K562 (cell line): ENCODE measurements at regions not wholly inside any gene's neighbourhood (a gene's known extent, or its start where the extent isn't known, plus 50 kb on each side); places are given as distances from the start of the nearest gene placed in this dataset.

Source experiments
- BRCA1 ChIP-seq, 2 experiments: fragments of 450-650 bp in 1 of 2; sonication (generic) in 1 of 2; formaldehyde crosslinking in 1 of 2; IDR thresholded peaks; 2 replicates each; pipeline versions ENCODE4 v1.5.0 to v1.6.1; 2017 to 2020; ENCODE audit warnings: mild to moderate bottlenecking in 1 of 2, missing genetic modification reagents in 1 of 2
- CREB1 ChIP-seq, 2 experiments: sonication (generic) in 1 of 2; formaldehyde crosslinking in 1 of 2; IDR thresholded peaks; 2 replicates each; pipeline versions ENCODE4 v1.6.1 to v1.8.0; 2012 to 2022; ENCODE audit warnings: inconsistent platforms in 1 of 2, mild to moderate bottlenecking in 1 of 2, missing genetic modification reagents in 1 of 2, moderate library complexity in 1 of 2
- CTCF ChIP-seq, 3 experiments: IDR thresholded peaks in 2 of 3; conservative IDR thresholded peaks in 1 of 3; 2 replicates each; pipeline ENCODE4 v1.5.1; 2011 to 2012; ENCODE audit warnings: low read length in 3 of 3, mild to moderate bottlenecking in 3 of 3, control low read depth in 2 of 3, improper control_type of control experiment in 1 of 3, inconsistent platforms in 1 of 3, low read depth in 1 of 3, mixed read lengths in 1 of 3, moderate library complexity in 1 of 3; ENCODE audit not compliant: insufficient read depth in 2 of 3
- EZH2 ChIP-seq: IDR thresholded peaks from 2 replicates; pipeline ENCODE4 v1.6.1; 2012; ENCODE audit warnings: low read depth, mild to moderate bottlenecking, inconsistent platforms, low read length, borderline replicate concordance
- FOXP1 ChIP-seq: sonication (generic); formaldehyde crosslinking; IDR thresholded peaks from 2 replicates; pipeline ENCODE4 v1.8.0; 2022; ENCODE audit warnings: mild to moderate bottlenecking, missing genetic modification reagents
- JUN ChIP-seq, 2 experiments: sonication (generic) in 1 of 2; formaldehyde crosslinking in 1 of 2; IDR thresholded peaks; 2 replicates each; pipeline versions ENCODE4 v1.6.1 to v1.8.0; 2012 to 2022; ENCODE audit warnings: borderline replicate concordance in 2 of 2, mild to moderate bottlenecking in 2 of 2, improper control_type of control experiment in 1 of 2, low read depth in 1 of 2, low read length in 1 of 2, missing genetic modification reagents in 1 of 2
- JUND ChIP-seq, 2 experiments: IDR thresholded peaks; 2 replicates in 1 of 2; 3 replicates in 1 of 2; pipeline ENCODE4 v1.6.1; 2011; ENCODE audit warnings: borderline replicate concordance in 2 of 2, low read depth in 2 of 2, low read length in 2 of 2, improper control_type of control experiment in 1 of 2, missing biosample characterization in 1 of 2, missing genetic modification characterization in 1 of 2, missing genetic modification reagents in 1 of 2
- POLR2A ChIP-seq: fragments of 450-650 bp; conservative IDR thresholded peaks from 2 replicates; pipeline ENCODE4 v1.6.1; 2016
- RAD21 ChIP-seq, 2 experiments: fragments of 250-450 bp in 1 of 2; fragments of 450-650 bp in 1 of 2; sonication (Bioruptor Pico) in 1 of 2; formaldehyde crosslinking in 1 of 2; IDR thresholded peaks in 1 of 2; conservative IDR thresholded peaks in 1 of 2; 2 replicates each; pipeline versions ENCODE4 v1.4.0 to v1.8.0; 2020 to 2022; ENCODE audit warnings: mild to moderate bottlenecking in 2 of 2, moderate library complexity in 1 of 2
- SIRT6 ChIP-seq: IDR thresholded peaks from one replicate; pipeline ENCODE4 v1.6.1; 2012; ENCODE audit warnings: low read depth, mild to moderate bottlenecking, control low read depth, inconsistent platforms, low read length, moderate library complexity
- ZNF146 ChIP-seq: IDR thresholded peaks from one replicate; pipeline ENCODE4 v1.6.1; 2018; ENCODE audit warnings: missing compliant biosample characterization; ENCODE audit not compliant: unreplicated experiment
- ZNF274 ChIP-seq: IDR thresholded peaks from 2 replicates; pipeline ENCODE4 v1.6.1; 2011; ENCODE audit warnings: low read depth, mild to moderate bottlenecking, low read length, moderate library complexity, borderline replicate concordance
- TF ChIP-seq, protein P1 (sequence below): IDR thresholded peaks from 2 replicates; pipeline ENCODE4 v1.6.1; 2012; ENCODE audit warnings: low read depth, low read length, improper control_type of control experiment, borderline replicate concordance

- TF ChIP-seq SIRT6: no peak
- TF ChIP-seq JUN (IDR thresholded peaks at IDR 0.05; ENCODE audit: borderline replicate concordance, low read depth, low read length): no peak
- TF ChIP-seq JUN (CRISPR knock-in tag; IDR thresholded peaks at IDR 0.05; ENCODE audit: borderline replicate concordance): no peak
- TF ChIP-seq ZNF146: no peak
- no peak for TF ChIP-seq CTCF (IDR thresholded peaks at IDR 0.05 in 2 of 3, conservative IDR thresholded peaks at IDR 0.05 in 1 of 3; ENCODE audit: insufficient read depth in 2 of 3, low read depth in 1 of 3, low read length in 3 of 3)
- no peak for TF ChIP-seq POLR2A
- no peak for TF ChIP-seq CREB1 (IDR thresholded peaks at IDR 0.05)
- TF ChIP-seq CREB1 (CRISPR knock-in tag; IDR thresholded peaks at IDR 0.05): no peak
- TF ChIP-seq JUND (IDR thresholded peaks at IDR 0.05; ENCODE audit: borderline replicate concordance, low read depth, low read length): no peak
- TF ChIP-seq JUND (tag; IDR thresholded peaks at IDR 0.05; ENCODE audit: borderline replicate concordance, low read depth, low read length): no peak
- no peak for TF ChIP-seq BRCA1 (IDR thresholded peaks at IDR 0.05)
- no peak for TF ChIP-seq BRCA1 (CRISPR knock-in tag; IDR thresholded peaks at IDR 0.05)
- TF ChIP-seq RAD21 (CRISPR knock-in tag; conservative IDR thresholded peaks at IDR 0.05 in 1 of 2, IDR thresholded peaks at IDR 0.05 in 1 of 2): no peak
- TF ChIP-seq, protein P1, sequence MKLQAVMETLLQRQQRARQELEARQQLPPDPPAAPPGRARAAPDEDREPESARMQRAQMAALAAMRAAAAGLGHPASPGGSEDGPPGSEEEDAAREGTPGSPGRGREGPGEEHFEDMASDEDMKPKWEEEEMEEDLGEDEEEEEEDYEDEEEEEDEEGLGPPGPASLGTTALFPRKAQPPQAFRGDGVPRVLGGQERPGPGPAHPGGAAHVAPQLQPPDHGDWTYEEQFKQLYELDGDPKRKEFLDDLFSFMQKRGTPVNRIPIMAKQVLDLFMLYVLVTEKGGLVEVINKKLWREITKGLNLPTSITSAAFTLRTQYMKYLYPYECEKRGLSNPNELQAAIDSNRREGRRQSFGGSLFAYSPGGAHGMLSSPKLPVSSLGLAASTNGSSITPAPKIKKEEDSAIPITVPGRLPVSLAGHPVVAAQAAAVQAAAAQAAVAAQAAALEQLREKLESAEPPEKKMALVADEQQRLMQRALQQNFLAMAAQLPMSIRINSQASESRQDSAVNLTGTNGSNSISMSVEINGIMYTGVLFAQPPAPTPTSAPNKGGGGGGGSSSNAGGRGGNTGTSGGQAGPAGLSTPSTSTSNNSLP: no peak
- no peak for TF ChIP-seq EZH2
- TF ChIP-seq ZNF274: no peak
- TF ChIP-seq FOXP1 (CRISPR knock-in tag): no peak
These were observed 539.5 kb downstream of the ZPLD1 start for GRCh38 chr3:102974333-102974732.
